ENCODE measurements at regions not wholly inside any gene's neighbourhood (a gene's known extent, or its start where the extent isn't known, plus 50 kb on each side); places are given as distances from the start of the nearest gene placed in this dataset.

GRCh38 chr10:108275895-108276685 is 1111.6 kb upstream of the SORCS1 start:
- Histone ChIP-seq H3K4me3 (no peak overlapping the region), H3K9me3 (no peaks in the 10 kb centered on the region), H3K4me1 (ENCODE audit: low read depth) (no peaks in the 10 kb centered on the region), H3K36me3 (ENCODE audit: low read depth) (no peaks in the 10 kb centered on the region)
- TF ChIP-seq, protein P1, sequence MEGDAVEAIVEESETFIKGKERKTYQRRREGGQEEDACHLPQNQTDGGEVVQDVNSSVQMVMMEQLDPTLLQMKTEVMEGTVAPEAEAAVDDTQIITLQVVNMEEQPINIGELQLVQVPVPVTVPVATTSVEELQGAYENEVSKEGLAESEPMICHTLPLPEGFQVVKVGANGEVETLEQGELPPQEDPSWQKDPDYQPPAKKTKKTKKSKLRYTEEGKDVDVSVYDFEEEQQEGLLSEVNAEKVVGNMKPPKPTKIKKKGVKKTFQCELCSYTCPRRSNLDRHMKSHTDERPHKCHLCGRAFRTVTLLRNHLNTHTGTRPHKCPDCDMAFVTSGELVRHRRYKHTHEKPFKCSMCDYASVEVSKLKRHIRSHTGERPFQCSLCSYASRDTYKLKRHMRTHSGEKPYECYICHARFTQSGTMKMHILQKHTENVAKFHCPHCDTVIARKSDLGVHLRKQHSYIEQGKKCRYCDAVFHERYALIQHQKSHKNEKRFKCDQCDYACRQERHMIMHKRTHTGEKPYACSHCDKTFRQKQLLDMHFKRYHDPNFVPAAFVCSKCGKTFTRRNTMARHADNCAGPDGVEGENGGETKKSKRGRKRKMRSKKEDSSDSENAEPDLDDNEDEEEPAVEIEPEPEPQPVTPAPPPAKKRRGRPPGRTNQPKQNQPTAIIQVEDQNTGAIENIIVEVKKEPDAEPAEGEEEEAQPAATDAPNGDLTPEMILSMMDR (IDR thresholded peaks at IDR 0.05): no peak
- DNase-seq: no peak
- no peak for ATAC-seq
- intact Hi-C loops (cut with DNase I, micrococcal nuclease): no loop called here

DNA sequence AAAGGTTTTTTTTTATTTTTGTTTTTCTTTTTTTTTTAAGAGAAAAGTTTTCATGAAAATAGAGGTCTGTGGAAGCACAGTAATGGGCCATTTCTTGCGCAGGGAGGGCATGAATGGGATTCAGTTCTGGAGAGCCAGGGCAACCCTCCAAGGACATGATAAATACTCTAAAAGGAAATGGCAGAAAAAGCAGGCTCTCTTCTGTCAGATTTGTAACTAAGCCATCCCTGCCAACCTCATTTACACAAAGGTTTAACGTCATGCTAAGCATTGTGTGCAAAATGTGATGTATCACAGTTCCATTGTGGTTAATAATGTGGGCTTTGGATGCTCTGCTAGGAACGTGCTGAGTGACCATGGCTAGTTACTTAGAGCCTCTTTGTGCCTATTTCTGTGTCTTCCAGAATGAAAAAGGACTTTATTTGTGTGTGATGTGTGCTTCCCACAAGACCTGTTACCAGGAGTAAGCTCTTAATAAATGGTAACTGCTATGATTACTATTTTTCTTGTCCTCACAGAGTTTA is 1095.9 kb upstream of the SORCS1 start:
- TF ChIP-seq, protein P1 (IDR thresholded peaks at IDR 0.05): no peak
- intact Hi-C loops (cut with DNase I, micrococcal nuclease): no loop called here
- Histone ChIP-seq H3K36me3 (ENCODE audit: low read depth) (no peaks in the 10 kb centered on the region), H3K4me1 (ENCODE audit: low read depth) (no peaks in the 10 kb centered on the region), H3K4me3 (no peak overlapping the region), H3K9me3 (no peaks in the 10 kb centered on the region)
- ATAC-seq (no peak), DNase-seq (no peak)

- TF ChIP-seq, protein P1 (IDR thresholded peaks at IDR 0.05): no peak
- DNase-seq (no peak), ATAC-seq (no peak)
- H3K4me3 ChIP-seq: no peak overlapping the region
- no peaks in the 10 kb centered on the region for H3K4me1 ChIP-seq (ENCODE audit: low read depth)
- H3K9me3 ChIP-seq: peaks cover 2% of the 10 kb centered on the region
- no peaks in the 10 kb centered on the region for H3K36me3 ChIP-seq (ENCODE audit: low read depth)
- intact Hi-C loops (cut with DNase I, micrococcal nuclease): no loop called here
Measured at GRCh38 chr10:108254089-108254488, 1089.6 kb upstream of the SORCS1 start.

DNA sequence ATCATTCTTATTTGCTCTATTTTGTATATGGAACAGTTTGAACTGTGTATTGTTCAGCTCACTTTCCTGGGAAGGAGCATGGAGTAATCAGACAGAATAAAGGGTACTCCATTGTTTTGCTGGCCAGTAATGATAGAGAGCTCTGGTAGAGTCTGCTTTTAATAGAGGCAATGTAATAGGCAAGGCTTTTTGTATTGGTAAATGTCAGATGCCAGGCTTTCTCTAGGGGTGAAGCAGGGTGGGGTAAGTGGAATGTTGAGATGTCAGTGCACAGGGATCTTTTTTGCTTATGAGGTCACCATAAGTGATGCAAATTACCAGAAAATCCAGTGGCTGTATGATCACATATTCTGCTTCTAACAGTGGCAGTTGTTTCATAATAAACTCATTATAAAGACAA is 1088.3 kb upstream of the SORCS1 start:
- Histone ChIP-seq H3K9me3 (peaks cover 12% of the 10 kb centered on the region), H3K4me3 (no peak overlapping the region), H3K4me1 (ENCODE audit: low read depth) (no peaks in the 10 kb centered on the region), H3K36me3 (ENCODE audit: low read depth) (no peaks in the 10 kb centered on the region)
- DNase-seq (no peak), ATAC-seq (no peak)
- TF ChIP-seq, protein P1 (IDR thresholded peaks at IDR 0.05): no peak
- intact Hi-C loops (cut with DNase I, micrococcal nuclease): no loop called here

GRCh38 chr10:108250936-108251620 is 1086.6 kb upstream of the SORCS1 start:
- H3K4me1 ChIP-seq (ENCODE audit: low read depth): no peaks in the 10 kb centered on the region
- no peaks in the 10 kb centered on the region for H3K36me3 ChIP-seq (ENCODE audit: low read depth)
- DNase-seq (no peak), ATAC-seq (no peak)
- intact Hi-C loops (cut with DNase I, micrococcal nuclease): no loop called here
- H3K9me3 ChIP-seq: peaks cover 19% of the 10 kb centered on the region
- TF ChIP-seq, protein P1 (IDR thresholded peaks at IDR 0.05): no peak
- H3K4me3 ChIP-seq: no peak overlapping the region

Measured in mucosa of descending colon (tissue), 3 donors.